Activated naive CD4-positive, alpha-beta T cell treated with anti-CD3 and anti-CD28 coated beads for 36 hours (primary cell): ENCODE measurements at regions not wholly inside any gene's neighbourhood (a gene's known extent, or its start where the extent isn't known, plus 50 kb on each side); places are given as distances from the start of the nearest gene placed in this dataset.

Source experiments
- CTCF ChIA-PET: fragments of 350-600 bp; sonication (Branson Sonifier 250); formaldehyde crosslinking; loops from one replicate; lab custom pipeline; 2021; ENCODE audit warnings: antibody characterized with exemption; lab: Charles Lee
- DNase-seq: peaks from one replicate; pipeline ENCODE4 v3.0.0-alpha.2; 2020
- H3K27ac Mint-ChIP-seq: one replicate; pipeline ENCODE4 v1.8.0; 2021; ENCODE audit warnings: mild to moderate bottlenecking, mixed read lengths
- H3K27me3 Mint-ChIP-seq: one replicate; pipeline ENCODE4 v1.8.0; 2021; ENCODE audit warnings: low read depth, mixed read lengths
- H3K36me3 Mint-ChIP-seq: one replicate; pipeline ENCODE4 v1.8.0; 2021; ENCODE audit warnings: low read depth, mixed read lengths
- H3K4me1 Mint-ChIP-seq: one replicate; pipeline ENCODE4 v1.8.0; 2021; ENCODE audit warnings: low read depth, mixed read lengths
- H3K4me3 Mint-ChIP-seq: one replicate; pipeline ENCODE4 v1.8.0; 2021; ENCODE audit warnings: mild to moderate bottlenecking, moderate library complexity, mixed read lengths
- H3K9me3 Mint-ChIP-seq: one replicate; pipeline ENCODE4 v1.8.0; 2021; ENCODE audit warnings: mixed read lengths
- intact Hi-C: fragments of 100-400 bp; cut with micrococcal nuclease; formaldehyde crosslinking; loops from one replicate; pipeline ENCODE4 v1.15.1; 2023

DNA sequence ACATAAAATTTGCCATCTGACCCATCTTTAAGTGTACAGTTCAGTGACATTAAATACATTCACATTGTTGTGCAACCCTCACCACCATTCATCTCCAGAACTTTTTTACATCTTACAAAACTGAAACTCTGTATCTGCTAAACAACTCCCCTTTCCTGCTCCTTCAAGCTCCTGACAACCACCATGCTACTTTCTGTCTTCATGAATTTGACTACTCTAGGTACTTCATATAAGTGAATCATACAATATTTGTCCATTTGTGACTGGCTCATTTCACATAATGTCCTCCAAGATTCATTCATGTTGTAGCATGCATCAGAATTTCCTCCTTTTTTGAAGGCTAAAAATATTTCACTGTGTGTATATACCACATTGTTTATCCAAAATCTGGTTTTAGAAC lies 86.9 kb upstream of the SMLR1 start:
- Mint-ChIP-seq H3K27ac (no peak overlapping the region), H3K4me1 (no peaks in the 10 kb centered on the region), H3K27me3 (no peaks in the 10 kb centered on the region), H3K36me3 (no peaks in the 10 kb centered on the region), H3K4me3 (no peak overlapping the region), H3K9me3 (no peaks in the 10 kb centered on the region)
- DNase-seq = no peak
- intact Hi-C loops = no loop called here
- CTCF ChIA-PET = no interaction called here

DNA sequence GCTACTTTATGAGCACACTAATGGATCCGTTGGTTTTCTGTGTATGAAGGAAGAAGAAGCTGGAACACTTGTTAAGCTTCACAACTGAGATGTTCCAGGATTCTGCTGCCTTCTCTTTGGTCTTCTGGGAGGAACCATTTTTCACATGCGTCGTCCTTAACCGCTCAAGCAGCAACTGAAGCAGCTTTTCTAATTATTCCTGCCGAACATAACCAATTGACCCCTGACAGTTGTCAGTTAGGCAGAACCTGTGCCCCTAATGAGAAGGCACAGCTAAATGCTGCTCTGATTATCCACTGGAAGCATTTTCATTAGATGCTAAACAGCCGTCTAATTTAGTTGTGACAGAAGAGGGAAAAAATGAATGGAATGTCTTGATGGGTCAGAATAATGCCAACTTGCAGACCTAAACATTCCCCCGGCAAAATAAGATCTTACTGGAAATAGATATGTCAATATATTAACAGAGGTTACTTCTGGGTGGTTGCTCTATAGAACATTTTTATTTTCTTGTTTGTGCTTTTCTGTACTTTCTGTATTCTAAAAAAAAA lies 85.0 kb upstream of the SMLR1 start:
- Mint-ChIP-seq H3K4me1 (no peaks in the 10 kb centered on the region), H3K36me3 (no peaks in the 10 kb centered on the region), H3K27ac (no peak overlapping the region), H3K9me3 (no peaks in the 10 kb centered on the region), H3K27me3 (no peaks in the 10 kb centered on the region), H3K4me3 (no peak overlapping the region)
- CTCF ChIA-PET = no interaction called here
- DNase-seq = no peak
- intact Hi-C loops = no loop called here

DNA sequence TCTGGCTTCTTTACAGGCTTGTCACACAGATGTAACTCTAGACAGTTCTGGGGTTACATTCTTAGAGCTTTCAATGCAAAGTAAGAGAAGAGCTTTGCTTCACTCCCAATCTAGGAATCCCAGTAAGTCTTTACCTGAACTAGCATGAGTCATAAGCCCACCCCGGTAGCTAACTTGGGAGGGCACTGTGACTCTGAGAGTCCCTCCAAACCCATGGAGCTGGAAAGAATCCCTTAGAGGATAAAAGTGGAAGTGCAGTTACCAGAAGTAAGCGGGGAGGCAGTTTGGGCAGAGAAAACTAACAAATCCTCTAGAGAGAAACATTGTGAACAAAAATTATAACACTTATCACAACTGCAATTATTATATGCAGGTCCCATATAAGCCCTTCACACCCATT lies 84.0 kb upstream of the SMLR1 start:
- CTCF ChIA-PET = no interaction called here
- no peak for DNase-seq

DNA sequence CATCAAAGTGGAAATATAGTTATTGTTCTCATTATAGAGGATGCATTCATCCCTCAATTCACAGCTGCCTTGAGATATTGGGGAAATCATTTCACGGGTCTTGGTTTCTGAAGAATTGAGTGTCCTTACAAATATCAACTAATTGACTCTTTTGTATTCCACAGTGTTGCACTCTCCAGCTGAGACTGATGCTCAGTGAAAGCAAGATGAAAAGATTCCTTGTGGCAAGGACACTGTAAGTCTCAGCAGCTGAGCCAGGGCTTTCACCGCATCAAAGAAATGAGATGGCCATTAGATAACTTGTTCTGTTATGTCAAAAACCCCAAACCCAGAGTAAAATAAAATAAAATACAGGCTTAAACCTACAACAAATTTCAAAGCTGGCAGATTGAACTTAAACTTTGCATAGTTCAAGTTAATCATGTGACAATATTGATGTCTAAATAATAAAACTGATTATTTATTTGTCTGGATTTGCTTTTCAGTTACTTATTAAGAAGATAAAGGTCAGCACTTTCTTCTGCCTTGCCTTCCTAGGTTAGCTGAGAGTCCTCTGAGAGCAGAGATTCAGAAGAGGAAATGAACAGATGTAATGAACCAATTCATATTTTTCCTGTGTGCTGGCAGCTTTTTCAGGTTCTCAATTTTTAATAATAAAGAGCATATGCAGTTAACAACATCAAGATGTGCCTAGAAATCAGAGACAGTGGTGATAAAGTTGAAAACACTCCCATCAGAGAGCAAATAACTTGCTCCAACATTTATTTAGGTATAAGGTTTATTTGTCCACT lies 82.4 kb upstream of the SMLR1 start:
- Mint-ChIP-seq H3K4me3 (no peak overlapping the region), H3K4me1 (no peaks in the 10 kb centered on the region), H3K27me3 (no peaks in the 10 kb centered on the region), H3K36me3 (no peaks in the 10 kb centered on the region), H3K27ac (no peak overlapping the region), H3K9me3 (peaks cover 4% of the 10 kb centered on the region)
- CTCF ChIA-PET = no interaction called here
- DNase-seq = no peak
- intact Hi-C loops = no loop called here

More for the DNA sequence above, 84.0 kb upstream of the SMLR1 start:
- no peak overlapping the region for H3K27ac Mint-ChIP-seq
- no peaks in the 10 kb centered on the region for H3K9me3 Mint-ChIP-seq
- H3K4me3 Mint-ChIP-seq = no peak overlapping the region
- no peaks in the 10 kb centered on the region for H3K36me3 Mint-ChIP-seq
- no peaks in the 10 kb centered on the region for H3K27me3 Mint-ChIP-seq
- H3K4me1 Mint-ChIP-seq = no peaks in the 10 kb centered on the region
- intact Hi-C loops = no loop called here

DNA sequence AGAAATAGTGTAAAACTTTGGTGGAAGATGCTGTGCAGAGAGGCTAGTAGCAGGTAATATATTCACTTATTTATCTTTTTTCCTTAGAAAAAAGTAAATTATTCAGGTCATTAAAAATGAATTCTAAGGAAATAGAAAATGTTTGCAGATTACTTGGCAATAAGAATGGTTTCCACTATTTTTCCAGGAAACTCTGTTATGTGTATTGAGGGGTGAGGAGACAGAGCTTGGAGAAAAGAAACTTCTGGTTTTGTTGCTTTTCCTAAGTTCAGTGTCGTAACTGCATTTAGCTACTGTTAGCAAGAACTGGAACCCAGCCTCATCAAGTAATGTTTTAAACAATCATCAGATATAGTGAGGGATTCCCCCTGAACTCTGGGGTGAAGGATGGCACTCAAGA lies 79.2 kb upstream of the SMLR1 start:
- H3K36me3 Mint-ChIP-seq = no peaks in the 10 kb centered on the region
- no peaks in the 10 kb centered on the region for H3K4me1 Mint-ChIP-seq
- no peak overlapping the region for H3K4me3 Mint-ChIP-seq
- H3K9me3 Mint-ChIP-seq = peaks cover 4% of the 10 kb centered on the region
- intact Hi-C loops = no loop called here
- H3K27ac Mint-ChIP-seq = no peak overlapping the region
- CTCF ChIA-PET = no interaction called here
- no peak for DNase-seq
- H3K27me3 Mint-ChIP-seq = no peaks in the 10 kb centered on the region

DNA sequence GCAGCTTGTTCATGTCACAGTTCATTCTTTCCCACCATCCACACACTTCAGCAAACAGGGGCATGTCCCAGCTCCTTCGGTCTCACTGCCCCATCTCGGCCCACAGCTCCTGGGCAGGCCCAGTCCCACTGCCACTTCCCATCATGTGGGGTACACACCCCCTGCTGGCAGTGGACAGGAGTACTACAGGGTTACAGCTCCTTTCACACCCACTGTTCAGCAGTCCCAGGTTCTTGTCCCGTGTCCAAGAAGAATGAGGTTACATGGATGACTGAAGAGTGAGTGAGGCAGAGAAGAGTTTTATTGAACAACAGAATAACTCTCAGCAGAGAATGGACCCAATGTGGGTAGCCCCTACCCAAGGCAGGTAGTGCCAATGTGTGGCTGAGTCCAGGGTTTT lies 77.8 kb upstream of the SMLR1 start:
- CTCF ChIA-PET = interaction anchor here (0.8 kb wide), 1 partner anchor 11 kb away, joined by 3 read pairs; no protein-coding TSS in a partner anchor
- intact Hi-C loops = no loop called here

DNA sequence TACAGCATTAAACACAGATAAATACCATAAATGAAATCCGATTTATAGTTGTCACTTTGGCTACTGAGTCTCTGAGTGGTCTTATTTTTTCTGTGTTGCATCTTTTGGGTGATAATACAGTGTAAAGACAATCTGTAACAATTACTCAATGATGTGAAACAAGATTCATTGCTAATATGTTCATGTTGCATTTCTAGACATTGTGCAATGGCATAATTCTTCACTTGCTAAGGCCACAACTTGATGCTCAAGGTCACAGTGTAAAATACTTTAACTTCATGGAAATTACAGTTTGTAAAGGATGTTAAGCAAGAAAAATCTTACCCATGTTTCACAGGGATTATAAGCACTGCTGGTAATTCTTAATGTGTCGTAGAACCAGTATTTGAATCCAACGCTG lies 74.9 kb upstream of the SMLR1 start:
- intact Hi-C loops = no loop called here
- H3K27me3 Mint-ChIP-seq = no peaks in the 10 kb centered on the region
- CTCF ChIA-PET = no interaction called here
- H3K9me3 Mint-ChIP-seq = peaks cover 4% of the 10 kb centered on the region
- no peak overlapping the region for H3K4me3 Mint-ChIP-seq
- no peak for DNase-seq
- H3K4me1 Mint-ChIP-seq = no peaks in the 10 kb centered on the region
- no peak overlapping the region for H3K27ac Mint-ChIP-seq
- no peaks in the 10 kb centered on the region for H3K36me3 Mint-ChIP-seq

More for the DNA sequence above, 77.8 kb upstream of the SMLR1 start:
- Mint-ChIP-seq H3K27me3 (no peaks in the 10 kb centered on the region), H3K27ac (no peak overlapping the region), H3K9me3 (peaks cover 4% of the 10 kb centered on the region), H3K4me3 (no peak overlapping the region), H3K36me3 (no peaks in the 10 kb centered on the region), H3K4me1 (no peaks in the 10 kb centered on the region)
- no peak for DNase-seq

DNA sequence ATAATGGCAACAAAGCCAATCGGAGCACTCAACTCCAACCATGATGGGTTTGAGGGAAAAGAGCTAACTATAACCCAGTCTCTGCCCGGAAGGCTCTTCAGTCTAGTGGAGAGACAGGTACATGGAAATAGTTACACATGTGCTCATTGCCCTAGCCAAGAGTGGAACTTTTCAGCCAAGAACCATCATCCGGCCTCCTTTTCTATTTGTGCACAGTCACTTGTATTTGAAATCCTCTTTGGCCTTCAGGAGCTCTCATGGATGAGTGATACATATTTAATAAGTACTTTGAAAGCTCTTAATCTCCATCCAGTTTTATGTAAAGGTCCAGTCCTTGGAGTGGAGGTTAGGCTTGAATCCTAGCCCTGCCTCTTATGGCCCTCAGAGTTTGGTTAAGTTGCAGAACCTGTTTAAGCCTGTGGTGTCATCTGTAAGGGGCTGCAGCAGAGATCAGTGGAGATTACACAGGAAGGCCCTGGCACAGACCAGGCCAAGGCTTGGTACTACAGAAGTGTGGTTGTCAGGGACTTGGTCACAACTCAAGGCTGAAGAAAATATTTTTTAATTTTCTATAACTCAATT lies 72.3 kb upstream of the SMLR1 start:
- H3K4me3 Mint-ChIP-seq = no peak overlapping the region
- H3K9me3 Mint-ChIP-seq = no peaks in the 10 kb centered on the region
- no peaks in the 10 kb centered on the region for H3K4me1 Mint-ChIP-seq
- CTCF ChIA-PET = interaction anchor here (0.6 kb wide), 1 partner anchor 10 kb away, joined by 3 read pairs; no protein-coding TSS in a partner anchor
- no peaks in the 10 kb centered on the region for H3K36me3 Mint-ChIP-seq
- DNase-seq = no peak
- H3K27me3 Mint-ChIP-seq = no peaks in the 10 kb centered on the region
- intact Hi-C loops = no loop called here
- H3K27ac Mint-ChIP-seq = no peak overlapping the region

DNA sequence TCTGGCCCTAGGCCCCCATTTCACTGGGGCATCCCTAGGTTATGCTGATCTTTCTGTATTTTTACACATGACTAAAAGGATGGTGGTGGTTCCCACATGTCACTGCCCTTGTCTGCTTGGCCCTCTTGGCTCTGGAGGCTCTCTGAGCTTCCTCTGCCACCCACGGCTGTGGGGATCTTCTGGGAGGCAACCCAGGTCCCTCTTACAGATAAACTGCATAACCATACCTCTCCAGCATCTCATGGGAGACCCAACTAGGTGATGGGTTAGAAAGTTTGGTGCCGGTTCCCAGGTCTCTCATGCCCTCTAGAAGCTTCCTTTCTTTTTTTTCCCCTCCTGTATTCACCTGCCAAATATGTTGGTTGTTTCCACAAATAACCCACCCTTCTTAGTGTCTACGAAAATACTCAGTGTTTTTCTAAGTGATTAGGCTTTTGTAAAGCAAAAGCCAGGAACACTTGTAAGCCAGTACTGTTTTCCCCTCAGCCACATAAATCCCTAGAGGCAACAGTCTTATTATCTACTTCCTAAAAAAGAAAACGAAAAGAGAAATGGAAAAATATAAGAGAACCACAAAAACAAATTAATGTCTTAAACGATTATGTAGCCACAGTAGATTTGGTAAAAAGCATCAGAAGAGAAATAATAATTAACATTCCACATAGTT lies 71.7 kb upstream of the SMLR1 start:
- no peak for DNase-seq
- no peak overlapping the region for H3K27ac Mint-ChIP-seq
- CTCF ChIA-PET = interaction anchor here (1.0 kb wide), 1 partner anchor 17 kb away, joined by 3 read pairs; no protein-coding TSS in a partner anchor
- H3K36me3 Mint-ChIP-seq = no peaks in the 10 kb centered on the region
- H3K27me3 Mint-ChIP-seq = no peaks in the 10 kb centered on the region
- no peak overlapping the region for H3K4me3 Mint-ChIP-seq
- no peaks in the 10 kb centered on the region for H3K9me3 Mint-ChIP-seq
- intact Hi-C loops = no loop called here
- no peaks in the 10 kb centered on the region for H3K4me1 Mint-ChIP-seq

DNA sequence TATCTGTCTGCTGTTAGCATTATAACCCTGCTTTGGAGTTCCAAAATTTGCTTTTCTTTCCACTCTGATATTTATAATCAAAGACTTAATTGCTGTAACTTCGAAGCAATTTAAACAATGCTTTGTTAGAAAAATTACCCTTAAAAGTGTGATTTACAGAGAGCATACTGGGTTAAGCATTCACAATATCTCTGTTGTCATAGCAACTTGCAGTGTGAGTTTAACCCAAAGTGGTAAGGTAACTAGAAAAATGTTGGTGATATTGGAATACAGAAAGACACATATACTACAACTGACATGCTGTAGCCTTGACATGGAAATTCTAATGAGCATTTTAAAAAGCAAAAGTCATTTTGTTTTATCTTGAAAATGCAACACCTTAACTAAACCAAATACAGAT lies 70.4 kb upstream of the SMLR1 start:
- Mint-ChIP-seq H3K27ac (no peak overlapping the region), H3K4me3 (no peak overlapping the region), H3K9me3 (no peaks in the 10 kb centered on the region), H3K27me3 (no peaks in the 10 kb centered on the region), H3K36me3 (no peaks in the 10 kb centered on the region), H3K4me1 (no peaks in the 10 kb centered on the region)
- DNase-seq = no peak
- CTCF ChIA-PET = interaction anchor here (1.1 kb wide), 1 partner anchor 33 kb away, joined by 3 read pairs; no protein-coding TSS in a partner anchor
- intact Hi-C loops = no loop called here

DNA sequence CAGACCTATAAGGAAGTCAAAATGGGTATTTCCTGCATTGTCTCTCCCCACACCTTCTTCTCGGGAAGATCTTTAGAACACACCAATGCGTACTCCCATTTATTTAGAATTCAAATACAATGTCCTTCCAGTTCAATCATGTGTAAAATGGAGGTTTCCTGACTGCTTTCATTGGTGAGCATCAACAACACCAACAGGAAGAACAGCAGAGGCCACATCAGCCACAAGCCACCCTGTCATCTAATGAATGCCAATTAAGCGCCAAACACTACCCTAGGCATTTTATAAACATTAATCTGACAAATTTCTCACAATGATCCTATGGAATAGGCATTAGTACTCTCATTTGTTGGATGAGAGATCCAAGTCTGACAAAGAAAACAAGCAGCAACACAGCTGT lies 68.4 kb upstream of the SMLR1 start:
- H3K36me3 Mint-ChIP-seq = no peaks in the 10 kb centered on the region
- DNase-seq = no peak
- H3K27ac Mint-ChIP-seq = no peak overlapping the region
- H3K4me1 Mint-ChIP-seq = no peaks in the 10 kb centered on the region
- intact Hi-C loops = no loop called here
- H3K9me3 Mint-ChIP-seq = no peaks in the 10 kb centered on the region
- H3K4me3 Mint-ChIP-seq = no peak overlapping the region
- CTCF ChIA-PET = no interaction called here
- no peaks in the 10 kb centered on the region for H3K27me3 Mint-ChIP-seq

DNA sequence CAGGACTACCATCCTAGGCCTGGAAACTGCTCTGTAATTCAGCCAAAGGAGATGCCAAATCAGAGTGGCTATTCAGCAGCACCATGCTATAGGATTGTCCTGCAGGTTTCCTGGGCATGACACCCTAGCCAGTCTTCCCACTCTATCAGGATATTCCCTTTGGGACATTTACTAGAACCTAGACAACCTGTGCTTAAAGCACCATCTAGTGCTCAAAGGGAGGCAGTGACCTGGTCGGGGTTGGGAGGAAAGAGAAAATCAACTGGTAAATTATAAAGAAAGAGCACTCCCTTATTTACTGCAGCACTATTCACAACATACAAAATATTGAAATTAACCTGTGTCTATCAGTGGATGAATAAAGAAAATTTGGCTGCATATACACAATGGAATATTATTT lies 67.2 kb upstream of the SMLR1 start:
- H3K36me3 Mint-ChIP-seq = no peaks in the 10 kb centered on the region

More for the DNA sequence above, 67.2 kb upstream of the SMLR1 start:
- H3K9me3 Mint-ChIP-seq = no peaks in the 10 kb centered on the region
- no peak for DNase-seq
- CTCF ChIA-PET = interaction anchor here (1.2 kb wide), 1 partner anchor 11 kb away, joined by 3 read pairs; no protein-coding TSS in a partner anchor
- no peaks in the 10 kb centered on the region for H3K27me3 Mint-ChIP-seq
- no peaks in the 10 kb centered on the region for H3K4me1 Mint-ChIP-seq
- intact Hi-C loops = loop anchor here (2.0 kb wide), 1 partner anchor 437 kb away; no protein-coding TSS in a partner anchor
- no peak overlapping the region for H3K27ac Mint-ChIP-seq
- no peak overlapping the region for H3K4me3 Mint-ChIP-seq
